Endothelial cell of umbilical vein (primary cell): ENCODE measurements at regions not wholly inside any gene's neighbourhood (a gene's known extent, or its start where the extent isn't known, plus 50 kb on each side); places are given as distances from the start of the nearest gene placed in this dataset.

Experiments
- FOS ChIP-seq: IDR thresholded peaks from 2 replicates; pipeline ENCODE4 v1.6.1; 2011; ENCODE audit warnings: mild to moderate bottlenecking, low read length, moderate library complexity, borderline replicate concordance; ENCODE audit not compliant: insufficient read depth
- POLR2AphosphoS5 ChIP-seq: IDR thresholded peaks from 2 replicates; pipeline ENCODE4 v1.6.1; 2012; ENCODE audit warnings: low read depth, mild to moderate bottlenecking, control low read depth, low read length, moderate library complexity; ENCODE audit not compliant: insufficient read depth
- TF ChIP-seq, protein P1 (sequence below), 2 donors: IDR thresholded peaks; 1 replicate in 1 of 2; 2 replicates in 1 of 2; pipeline ENCODE4 v1.5.1; 2011; ENCODE audit warnings: low read length in 2 of 2, mild to moderate bottlenecking in 2 of 2, moderate library complexity in 2 of 2, control low read depth in 1 of 2, inconsistent platforms in 1 of 2, low read depth in 1 of 2; ENCODE audit not compliant: insufficient read depth in 1 of 2; ENCODE audit errors: extremely low read depth in 1 of 2

DNA sequence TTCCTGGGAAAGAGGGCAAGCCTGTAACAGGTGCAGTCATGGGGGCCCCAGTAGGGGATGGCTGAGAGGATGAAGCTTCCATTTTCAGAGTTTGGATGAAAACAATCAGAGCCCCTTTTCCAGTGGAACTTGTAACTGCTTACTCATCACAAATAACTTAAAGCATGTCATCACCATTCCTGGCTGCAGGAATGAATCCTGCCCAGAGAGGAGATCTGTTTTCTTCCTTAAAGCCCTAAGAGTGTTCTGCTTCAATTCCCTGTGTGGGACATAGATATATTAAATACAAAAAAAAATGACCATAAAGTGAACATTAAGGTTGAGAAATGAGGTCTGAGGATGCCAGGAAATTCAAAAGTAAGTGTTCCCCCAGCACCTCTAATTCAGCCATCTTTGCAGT, 183.4 kb upstream of the MEIS1 start:
- TF ChIP-seq POLR2AphosphoS5 (no peak), FOS (no peak)
- TF ChIP-seq, protein P1, sequence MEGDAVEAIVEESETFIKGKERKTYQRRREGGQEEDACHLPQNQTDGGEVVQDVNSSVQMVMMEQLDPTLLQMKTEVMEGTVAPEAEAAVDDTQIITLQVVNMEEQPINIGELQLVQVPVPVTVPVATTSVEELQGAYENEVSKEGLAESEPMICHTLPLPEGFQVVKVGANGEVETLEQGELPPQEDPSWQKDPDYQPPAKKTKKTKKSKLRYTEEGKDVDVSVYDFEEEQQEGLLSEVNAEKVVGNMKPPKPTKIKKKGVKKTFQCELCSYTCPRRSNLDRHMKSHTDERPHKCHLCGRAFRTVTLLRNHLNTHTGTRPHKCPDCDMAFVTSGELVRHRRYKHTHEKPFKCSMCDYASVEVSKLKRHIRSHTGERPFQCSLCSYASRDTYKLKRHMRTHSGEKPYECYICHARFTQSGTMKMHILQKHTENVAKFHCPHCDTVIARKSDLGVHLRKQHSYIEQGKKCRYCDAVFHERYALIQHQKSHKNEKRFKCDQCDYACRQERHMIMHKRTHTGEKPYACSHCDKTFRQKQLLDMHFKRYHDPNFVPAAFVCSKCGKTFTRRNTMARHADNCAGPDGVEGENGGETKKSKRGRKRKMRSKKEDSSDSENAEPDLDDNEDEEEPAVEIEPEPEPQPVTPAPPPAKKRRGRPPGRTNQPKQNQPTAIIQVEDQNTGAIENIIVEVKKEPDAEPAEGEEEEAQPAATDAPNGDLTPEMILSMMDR (IDR thresholded peaks at IDR 0.05; ENCODE audit: extremely low read depth in 1 of 2, insufficient read depth in 1 of 2, low read depth in 1 of 2, low read length in 2 of 2), result no peak
